Epithelial cell of prostate (primary cell): ENCODE measurements at regions not wholly inside any gene's neighbourhood (a gene's known extent, or its start where the extent isn't known, plus 50 kb on each side); places are given as distances from the start of the nearest gene placed in this dataset.
"Not testable (repeated sequence)": the region's sequence is repeated elsewhere in the genome, so short reads cannot be mapped to it uniquely, and the experiment has no call there.

Experiments
- DNase-seq: peaks from one replicate; pipeline ENCODE4 v3.0.0-alpha.2; 2011; ENCODE audit warnings: low read depth, low spot score
- H3K27ac ChIP-seq: fragments of 450-650 bp; 2 replicates; pipeline ENCODE4 v1.5.1; 2017; ENCODE audit warnings: mild to moderate bottlenecking

DNA sequence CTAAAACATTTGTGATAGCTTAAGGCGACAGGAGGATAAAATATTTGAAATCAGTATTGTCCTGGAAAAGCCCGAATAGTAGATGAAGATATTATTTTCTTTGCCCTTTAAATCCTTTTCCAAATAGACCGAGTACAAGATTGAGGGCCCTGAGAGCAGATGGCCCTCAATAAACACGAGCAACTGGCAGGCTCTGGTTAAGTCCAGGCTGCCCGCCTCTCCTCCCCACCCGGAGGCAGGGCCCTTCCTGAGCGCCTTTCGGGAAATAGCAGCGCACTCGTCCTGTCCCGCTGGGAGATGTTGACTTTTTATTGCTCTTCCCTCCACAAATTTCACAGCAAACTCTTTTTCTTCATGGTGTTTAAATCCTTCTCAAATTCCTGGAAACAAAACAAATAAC is 50.8 kb upstream of the MAX start:
- no peak for DNase-seq
- H3K27ac ChIP-seq = no peak overlapping the region

- DNase-seq = no peak
- no peak overlapping the region for H3K27ac ChIP-seq
These were observed 54.5 kb upstream of the MAX start for GRCh38 chr14:65156568-65157366.

- no peak overlapping the region for H3K27ac ChIP-seq
- no peak for DNase-seq
These were observed 57.2 kb upstream of the MAX start for GRCh38 chr14:65159281-65160062.

GRCh38 chr14:65160091-65160490 is 57.8 kb upstream of the MAX start:
- no peak overlapping the region for H3K27ac ChIP-seq
- no peak for DNase-seq

- H3K27ac ChIP-seq = no peak overlapping the region
- no peak for DNase-seq
These were observed 59.7 kb upstream of the MAX start for GRCh38 chr14:65162031-65162430.

DNA sequence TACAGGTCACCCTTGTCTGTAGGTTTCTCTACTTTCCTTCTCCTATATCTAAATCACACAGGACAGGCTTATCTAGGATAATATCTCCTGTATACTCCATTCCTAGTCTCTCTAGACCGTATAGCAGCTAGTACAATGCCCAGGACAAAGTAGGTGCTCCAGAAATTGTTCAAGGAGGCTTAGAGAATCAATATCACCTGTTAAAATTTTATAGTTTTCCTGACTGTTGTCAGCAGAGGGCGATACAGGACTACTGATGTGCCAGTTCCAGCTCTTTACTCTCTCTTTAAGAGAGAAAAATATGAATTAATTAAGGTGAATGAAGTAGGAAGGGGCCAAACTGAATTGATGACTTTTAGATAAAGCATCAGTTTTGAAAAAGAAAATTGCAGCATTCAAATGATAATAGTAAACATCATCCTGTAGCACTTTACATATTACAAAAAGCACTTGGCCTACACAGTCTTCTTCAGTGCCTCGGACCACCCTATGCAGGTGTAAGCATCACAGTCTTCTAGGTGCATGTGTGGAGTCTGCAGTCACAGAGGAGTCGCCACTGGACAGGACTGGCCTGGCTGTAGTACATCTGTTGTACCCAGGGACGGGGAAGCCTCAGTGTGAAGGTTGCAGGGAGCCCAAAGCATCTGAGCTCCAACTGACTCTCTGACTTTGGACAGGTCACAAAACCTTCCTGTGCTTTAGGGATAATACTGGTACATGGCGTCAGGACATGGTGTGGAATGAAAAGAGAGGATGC is 61.9 kb upstream of the MAX start:
- no peak overlapping the region for H3K27ac ChIP-seq
- DNase-seq = no peak

DNA sequence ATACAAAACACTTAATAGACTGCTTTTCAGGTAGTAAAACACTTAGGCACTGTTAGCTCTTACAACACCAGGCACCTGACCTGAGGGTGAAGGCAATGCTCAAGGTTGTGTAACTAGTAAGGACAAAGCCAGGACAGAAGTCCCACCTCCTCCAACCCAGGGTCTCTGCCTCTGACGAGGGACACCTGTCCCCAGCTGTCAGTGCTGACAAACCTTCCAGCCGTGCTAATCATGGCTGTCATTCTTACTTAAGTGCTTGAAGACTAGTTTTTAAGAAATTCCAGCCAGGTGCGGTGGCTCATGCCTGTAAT is 62.5 kb upstream of the MAX start:
- H3K27ac ChIP-seq = no peak overlapping the region

DNA sequence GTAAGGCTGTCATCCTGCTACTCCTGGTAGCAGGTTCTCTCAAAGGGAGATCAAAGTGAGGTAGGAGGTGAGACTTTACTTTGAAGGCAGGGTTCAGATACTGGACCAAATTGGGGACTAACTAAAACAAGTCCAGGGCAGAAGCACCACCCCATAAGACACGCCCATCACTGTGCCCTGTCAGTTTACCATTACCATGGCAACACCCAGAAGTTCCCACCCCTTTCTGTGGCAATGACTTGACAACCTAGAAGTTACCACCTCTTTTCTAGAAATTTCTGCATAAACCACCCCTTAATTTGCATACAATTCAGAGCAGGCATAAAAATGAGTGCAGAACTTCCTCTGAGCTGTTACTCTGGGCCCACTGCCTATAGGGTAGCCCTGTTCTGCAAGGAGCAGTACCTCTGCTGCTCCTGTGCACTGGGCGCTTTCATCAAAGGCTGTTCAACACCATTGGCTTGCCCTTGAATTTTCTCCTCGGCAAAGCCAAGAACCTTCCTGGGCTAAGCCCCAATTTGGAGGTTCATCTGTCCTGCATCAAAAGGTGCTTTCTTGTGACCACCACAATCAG is 64.8 kb upstream of the MAX start:
- no peak overlapping the region for H3K27ac ChIP-seq
- no peak for DNase-seq

More for the DNA sequence above, 62.5 kb upstream of the MAX start:
- no peak for DNase-seq

GRCh38 chr14:65168840-65169239 is 66.5 kb upstream of the MAX start:
- H3K27ac ChIP-seq = peak overlapping the region; percentile 29
- no peak for DNase-seq

- DNase-seq = no peak
These were observed 67.0 kb upstream of the MAX start for GRCh38 chr14:65169351-65169750.

DNA sequence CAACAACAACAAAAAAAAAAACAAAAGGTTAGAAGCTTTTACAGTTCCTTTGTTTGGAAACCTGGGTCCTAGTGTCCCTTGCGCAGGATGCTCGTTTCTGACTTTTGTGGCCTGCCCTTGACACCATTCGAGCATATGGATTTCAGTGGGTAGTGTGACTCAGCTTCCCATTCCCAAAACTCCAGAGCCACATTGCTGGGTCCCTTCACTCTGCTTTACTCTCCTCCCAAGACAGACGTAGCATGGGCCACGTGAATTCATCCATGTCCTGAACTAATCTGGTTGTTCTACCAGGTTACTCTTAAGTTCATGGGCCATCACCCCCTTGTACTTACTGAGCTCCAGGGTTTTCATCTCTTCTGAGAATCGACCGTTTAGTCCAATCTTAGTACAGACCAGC is 68.0 kb upstream of the MAX start:
- DNase-seq = no peak
- H3K27ac ChIP-seq = no peak overlapping the region

More at GRCh38 chr14:65169351-65169750, 67.0 kb upstream of the MAX start:
- peak overlapping the region; percentile 29 for H3K27ac ChIP-seq

DNA sequence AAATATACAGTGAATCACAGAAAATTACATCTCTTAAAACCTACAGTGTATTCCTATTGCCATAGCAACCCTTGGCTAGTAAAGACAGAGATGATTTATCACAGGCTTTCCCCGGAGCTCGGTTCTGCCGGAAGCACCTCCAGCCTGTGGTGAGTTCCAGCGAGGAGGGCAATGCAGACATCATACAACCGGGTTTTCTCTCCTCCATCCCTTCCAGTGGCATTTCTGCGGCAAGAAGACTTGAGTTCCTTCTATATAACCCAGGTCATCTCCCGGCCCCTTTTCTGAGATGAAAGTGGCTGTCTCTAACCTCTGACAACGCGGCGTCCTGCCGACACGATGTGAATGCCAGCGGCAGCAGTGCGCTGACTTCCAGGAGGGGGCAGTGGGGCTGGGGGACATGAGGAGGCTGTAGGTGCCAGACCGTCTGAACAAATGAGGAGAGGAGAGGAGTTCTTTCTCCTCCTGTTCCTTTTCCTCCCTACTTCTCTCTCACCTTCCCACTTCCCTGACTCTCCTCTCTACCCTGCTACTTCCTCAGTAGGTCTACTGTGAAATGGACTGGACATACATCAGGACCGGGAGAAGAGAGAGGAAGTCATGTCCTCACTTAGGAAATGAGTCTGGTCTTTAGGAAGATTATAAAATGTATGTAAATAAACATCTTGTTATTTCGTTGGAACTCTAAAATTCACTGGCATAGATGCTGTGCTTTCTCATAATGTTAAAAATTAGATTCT is 68.6 kb upstream of the MAX start:
- no peak overlapping the region for H3K27ac ChIP-seq
- DNase-seq = no peak

GRCh38 chr14:65173973-65174693 is 71.8 kb upstream of the MAX start:
- no peak overlapping the region for H3K27ac ChIP-seq
- no peak for DNase-seq

- no peak for DNase-seq
- H3K27ac ChIP-seq = no peak overlapping the region
These were observed 72.5 kb upstream of the MAX start for GRCh38 chr14:65174783-65175182.

DNA sequence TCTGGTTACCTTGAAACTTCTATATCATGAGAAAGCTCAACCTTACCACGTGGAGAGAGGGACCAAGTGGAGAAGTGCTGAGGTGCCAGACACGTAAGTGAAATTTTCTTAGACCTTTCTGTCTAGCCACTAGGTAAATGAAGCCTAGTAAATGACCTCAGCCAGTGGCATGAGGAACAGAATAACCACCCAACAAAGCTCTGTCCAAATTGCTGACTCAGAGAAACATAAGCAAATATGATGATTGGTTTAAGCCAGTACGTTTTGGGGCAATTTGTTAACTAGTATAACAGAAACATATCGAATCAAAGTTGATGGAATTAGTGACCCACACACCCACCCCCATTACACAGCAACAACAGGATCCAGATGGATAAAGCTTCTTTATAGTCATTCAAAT is 75.2 kb upstream of the MAX start:
- no peak for DNase-seq
- no peak overlapping the region for H3K27ac ChIP-seq

DNA sequence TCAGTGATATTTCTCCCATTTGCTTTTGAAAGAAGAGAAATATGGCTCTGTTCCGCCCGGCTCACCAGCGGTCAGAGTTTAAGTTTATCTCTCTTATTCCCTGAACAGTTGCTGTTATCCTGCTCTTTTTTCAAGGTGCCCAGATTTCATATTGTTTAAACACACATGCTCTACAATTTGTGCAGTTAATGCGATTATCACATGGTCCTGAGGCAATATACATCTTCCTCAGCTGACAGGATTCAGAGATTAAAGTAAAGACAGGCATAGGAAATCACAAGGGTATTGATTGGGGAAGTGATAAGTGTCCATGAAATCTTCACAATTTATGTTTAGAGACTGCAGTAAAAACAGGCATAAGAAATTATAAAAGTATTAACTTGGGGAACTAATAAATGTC is 76.9 kb upstream of the MAX start:
- H3K27ac ChIP-seq = peak overlapping the region; percentile 81
- DNase-seq = not testable (repeated sequence)

DNA sequence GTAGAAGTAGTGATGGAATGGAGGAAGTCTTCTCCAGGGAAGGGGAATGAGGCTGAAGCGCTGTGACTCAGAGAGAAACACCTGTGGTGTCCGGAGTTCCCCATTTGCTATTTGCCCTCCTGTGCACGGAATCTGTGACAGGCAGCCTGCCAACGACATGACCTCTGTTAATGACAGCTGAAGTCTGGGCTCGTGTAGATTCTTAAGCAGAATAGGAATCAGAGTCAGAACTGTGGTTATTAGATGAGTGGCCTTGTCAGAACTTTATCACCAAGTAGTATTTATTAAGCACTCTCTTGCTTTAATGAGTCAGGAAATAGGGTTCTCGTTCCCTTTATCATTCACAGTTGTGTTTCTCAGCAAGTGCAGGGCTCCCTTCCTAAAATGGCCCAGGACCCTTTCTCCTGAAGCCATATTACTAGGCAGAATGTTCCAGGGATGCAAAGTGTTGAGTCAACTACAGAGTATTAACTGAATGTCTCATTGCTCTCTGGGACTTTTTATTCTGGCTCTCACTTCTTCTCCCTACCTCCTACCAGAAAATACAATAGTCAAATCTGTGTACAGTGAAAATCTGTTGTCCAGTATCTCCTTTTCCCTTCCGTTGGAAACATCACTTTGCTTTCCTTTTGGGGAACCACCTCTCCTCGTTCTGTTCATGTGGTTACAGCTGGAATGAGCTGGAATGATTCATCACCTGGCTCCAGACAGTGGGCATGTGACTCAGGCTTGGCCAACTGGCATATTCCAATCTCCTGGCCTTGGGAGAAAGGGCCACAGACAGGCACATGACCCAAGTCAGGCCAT is 77.8 kb upstream of the MAX start:
- peak; percentile 87 for DNase-seq
- H3K27ac ChIP-seq = peak overlapping the region; percentile 81

- no peak for DNase-seq
- peak overlapping the region; percentile 81 for H3K27ac ChIP-seq
These were observed 78.4 kb upstream of the MAX start for GRCh38 chr14:65180725-65181025.
